ENCODE measurements at regions not wholly inside any gene's neighbourhood (a gene's known extent, or its start where the extent isn't known, plus 50 kb on each side); places are given as distances from the start of the nearest gene placed in this dataset.

DNA sequence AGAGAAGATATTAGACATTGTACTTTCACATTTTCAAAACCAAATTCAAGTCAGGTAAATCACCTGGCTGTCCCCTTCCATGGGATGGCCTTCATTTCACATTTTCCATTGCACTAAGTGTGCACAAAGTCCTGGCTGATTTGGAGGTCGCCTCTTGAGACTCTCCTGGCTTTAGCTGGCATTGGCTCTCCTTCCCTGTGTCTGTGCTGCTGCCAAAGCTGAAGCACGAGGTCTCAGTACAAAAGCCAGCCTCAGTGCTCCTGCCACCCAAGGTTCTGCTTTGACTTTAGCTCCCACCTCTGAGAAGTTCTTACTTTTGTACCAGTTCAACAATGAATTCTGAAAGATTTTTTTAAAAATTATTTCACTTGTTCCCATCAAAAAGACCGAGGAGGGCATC lies 289.2 kb upstream of the CNR1 start:
- H4K20me1 ChIP-seq (replicated peaks; ENCODE audit: insufficient read depth), result no peaks in the 10 kb centered on the region
- TF ChIP-seq NANOG (IDR thresholded peaks at IDR 0.05; ENCODE audit: borderline replicate concordance) (no peak), CREB1 (CRISPR knock-in tag; IDR thresholded peaks at IDR 0.05; ENCODE audit: low read depth) (no peak), JUNB (IDR thresholded peaks at IDR 0.05; ENCODE audit: unreplicated experiment) (no peak), POLR2AphosphoS5 (IDR thresholded peaks at IDR 0.05; ENCODE audit: low read depth) (no peak)
- TF ChIP-seq, protein P1, sequence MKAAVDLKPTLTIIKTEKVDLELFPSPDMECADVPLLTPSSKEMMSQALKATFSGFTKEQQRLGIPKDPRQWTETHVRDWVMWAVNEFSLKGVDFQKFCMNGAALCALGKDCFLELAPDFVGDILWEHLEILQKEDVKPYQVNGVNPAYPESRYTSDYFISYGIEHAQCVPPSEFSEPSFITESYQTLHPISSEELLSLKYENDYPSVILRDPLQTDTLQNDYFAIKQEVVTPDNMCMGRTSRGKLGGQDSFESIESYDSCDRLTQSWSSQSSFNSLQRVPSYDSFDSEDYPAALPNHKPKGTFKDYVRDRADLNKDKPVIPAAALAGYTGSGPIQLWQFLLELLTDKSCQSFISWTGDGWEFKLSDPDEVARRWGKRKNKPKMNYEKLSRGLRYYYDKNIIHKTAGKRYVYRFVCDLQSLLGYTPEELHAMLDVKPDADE (IDR thresholded peaks at IDR 0.05), result no peak
- H3K27ac ChIP-seq (ENCODE audit: low read depth), result no peak overlapping the region
- H3K79me2 ChIP-seq (replicated peaks; ENCODE audit: insufficient read depth), result no peaks in the 10 kb centered on the region
- no peaks in the 10 kb centered on the region for H3F3A ChIP-seq (replicated peaks; ENCODE audit: low read depth)
- 0 out of 2 replicates have a peak, but pooled peaks cover 2% of the 10 kb centered on the region for H3K9me2 ChIP-seq (ENCODE audit: insufficient read depth)
- Mint-ChIP-seq H3K27me3 (ENCODE audit: insufficient read depth, low read depth, poor library complexity) (no peaks in the 10 kb centered on the region), H3K27ac (no peak overlapping the region), H3K4me1 (no peaks in the 10 kb centered on the region), H3K4me3 (no peak overlapping the region), H3K36me3 (ENCODE audit: low read depth) (no peaks in the 10 kb centered on the region), H3K9me3 (no peaks in the 10 kb centered on the region)
- no peaks in the 10 kb centered on the region for H3K36me3 ChIP-seq (ENCODE audit: insufficient read depth)
- H2AFZ ChIP-seq, result no peak overlapping the region
- H3K4me3 ChIP-seq, result no peak overlapping the region
- no peaks in the 10 kb centered on the region for H3K4me1 ChIP-seq (ENCODE audit: insufficient read depth)
- ATAC-seq, result no peak
- no peak overlapping the region for H3K4me2 ChIP-seq
- H3K27me3 ChIP-seq (ENCODE audit: insufficient read depth), result no peaks in the 10 kb centered on the region
- no peak for DNase-seq (ENCODE audit: low spot score)

DNA sequence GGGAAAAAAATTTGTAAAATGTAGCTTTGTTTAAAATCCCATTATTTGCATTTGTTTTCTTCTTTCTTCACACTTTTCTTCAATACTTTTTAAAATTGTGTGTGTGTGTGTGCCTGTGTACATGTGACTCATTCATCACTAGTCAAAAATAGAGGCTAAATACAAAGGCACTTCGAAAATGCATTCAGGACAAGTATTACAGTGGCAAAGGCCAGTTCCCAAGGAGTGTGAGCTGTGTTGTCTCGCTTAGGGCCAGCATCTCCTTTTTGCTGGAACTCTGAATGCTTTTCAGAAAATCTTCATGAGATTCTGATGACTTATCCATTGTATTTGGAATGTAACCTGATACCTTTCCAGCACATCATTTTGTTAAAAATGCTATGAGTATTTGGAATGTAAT lies 288.5 kb upstream of the CNR1 start:
- H4K20me1 ChIP-seq (replicated peaks; ENCODE audit: insufficient read depth), result no peaks in the 10 kb centered on the region
- Mint-ChIP-seq H3K36me3 (ENCODE audit: low read depth) (no peaks in the 10 kb centered on the region), H3K4me1 (no peaks in the 10 kb centered on the region), H3K9me3 (no peaks in the 10 kb centered on the region), H3K27me3 (ENCODE audit: insufficient read depth, low read depth, poor library complexity) (no peaks in the 10 kb centered on the region), H3K4me3 (no peak overlapping the region), H3K27ac (no peak overlapping the region)
- H3K9me2 ChIP-seq (ENCODE audit: insufficient read depth), result 0 out of 2 replicates have a peak, but pooled peaks cover 5% of the 10 kb centered on the region
- DNase-seq (ENCODE audit: low spot score) (no peak), ATAC-seq (no peak)
- H3K27ac ChIP-seq (ENCODE audit: low read depth), result no peak overlapping the region
- H3K27me3 ChIP-seq (ENCODE audit: insufficient read depth), result no peaks in the 10 kb centered on the region
- no peak overlapping the region for H3K4me3 ChIP-seq
- no peaks in the 10 kb centered on the region for H3K79me2 ChIP-seq (replicated peaks; ENCODE audit: insufficient read depth)
- H3F3A ChIP-seq (replicated peaks; ENCODE audit: low read depth), result no peaks in the 10 kb centered on the region
- H3K36me3 ChIP-seq (ENCODE audit: insufficient read depth), result no peaks in the 10 kb centered on the region
- no peak overlapping the region for H3K4me2 ChIP-seq
- H2AFZ ChIP-seq, result no peak overlapping the region
- no peaks in the 10 kb centered on the region for H3K4me1 ChIP-seq (ENCODE audit: insufficient read depth)
- TF ChIP-seq, protein P2, sequence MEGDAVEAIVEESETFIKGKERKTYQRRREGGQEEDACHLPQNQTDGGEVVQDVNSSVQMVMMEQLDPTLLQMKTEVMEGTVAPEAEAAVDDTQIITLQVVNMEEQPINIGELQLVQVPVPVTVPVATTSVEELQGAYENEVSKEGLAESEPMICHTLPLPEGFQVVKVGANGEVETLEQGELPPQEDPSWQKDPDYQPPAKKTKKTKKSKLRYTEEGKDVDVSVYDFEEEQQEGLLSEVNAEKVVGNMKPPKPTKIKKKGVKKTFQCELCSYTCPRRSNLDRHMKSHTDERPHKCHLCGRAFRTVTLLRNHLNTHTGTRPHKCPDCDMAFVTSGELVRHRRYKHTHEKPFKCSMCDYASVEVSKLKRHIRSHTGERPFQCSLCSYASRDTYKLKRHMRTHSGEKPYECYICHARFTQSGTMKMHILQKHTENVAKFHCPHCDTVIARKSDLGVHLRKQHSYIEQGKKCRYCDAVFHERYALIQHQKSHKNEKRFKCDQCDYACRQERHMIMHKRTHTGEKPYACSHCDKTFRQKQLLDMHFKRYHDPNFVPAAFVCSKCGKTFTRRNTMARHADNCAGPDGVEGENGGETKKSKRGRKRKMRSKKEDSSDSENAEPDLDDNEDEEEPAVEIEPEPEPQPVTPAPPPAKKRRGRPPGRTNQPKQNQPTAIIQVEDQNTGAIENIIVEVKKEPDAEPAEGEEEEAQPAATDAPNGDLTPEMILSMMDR (conservative IDR thresholded peaks at IDR 0.05; ENCODE audit: low read depth in 2 of 2), result no peak
- TF ChIP-seq STAT1 (IDR thresholded peaks at IDR 0.05; ENCODE audit: unreplicated experiment) (no peak), EZH2phosphoT487 (IDR thresholded peaks at IDR 0.05; ENCODE audit: unreplicated experiment) (no peak), ZNF331 (CRISPR knock-in tag; IDR thresholded peaks at IDR 0.05; ENCODE audit: low read depth) (no peak), CREB1 (CRISPR knock-in tag; IDR thresholded peaks at IDR 0.05; ENCODE audit: low read depth) (no peak), ZNF114 (CRISPR knock-in tag; IDR thresholded peaks at IDR 0.05) (no peak), EZH2 (IDR thresholded peaks at IDR 0.05; ENCODE audit: low read depth, unreplicated experiment) (no peak), NANOG (IDR thresholded peaks at IDR 0.05; ENCODE audit: borderline replicate concordance) (no peak)
- TF ChIP-seq, protein P3, sequence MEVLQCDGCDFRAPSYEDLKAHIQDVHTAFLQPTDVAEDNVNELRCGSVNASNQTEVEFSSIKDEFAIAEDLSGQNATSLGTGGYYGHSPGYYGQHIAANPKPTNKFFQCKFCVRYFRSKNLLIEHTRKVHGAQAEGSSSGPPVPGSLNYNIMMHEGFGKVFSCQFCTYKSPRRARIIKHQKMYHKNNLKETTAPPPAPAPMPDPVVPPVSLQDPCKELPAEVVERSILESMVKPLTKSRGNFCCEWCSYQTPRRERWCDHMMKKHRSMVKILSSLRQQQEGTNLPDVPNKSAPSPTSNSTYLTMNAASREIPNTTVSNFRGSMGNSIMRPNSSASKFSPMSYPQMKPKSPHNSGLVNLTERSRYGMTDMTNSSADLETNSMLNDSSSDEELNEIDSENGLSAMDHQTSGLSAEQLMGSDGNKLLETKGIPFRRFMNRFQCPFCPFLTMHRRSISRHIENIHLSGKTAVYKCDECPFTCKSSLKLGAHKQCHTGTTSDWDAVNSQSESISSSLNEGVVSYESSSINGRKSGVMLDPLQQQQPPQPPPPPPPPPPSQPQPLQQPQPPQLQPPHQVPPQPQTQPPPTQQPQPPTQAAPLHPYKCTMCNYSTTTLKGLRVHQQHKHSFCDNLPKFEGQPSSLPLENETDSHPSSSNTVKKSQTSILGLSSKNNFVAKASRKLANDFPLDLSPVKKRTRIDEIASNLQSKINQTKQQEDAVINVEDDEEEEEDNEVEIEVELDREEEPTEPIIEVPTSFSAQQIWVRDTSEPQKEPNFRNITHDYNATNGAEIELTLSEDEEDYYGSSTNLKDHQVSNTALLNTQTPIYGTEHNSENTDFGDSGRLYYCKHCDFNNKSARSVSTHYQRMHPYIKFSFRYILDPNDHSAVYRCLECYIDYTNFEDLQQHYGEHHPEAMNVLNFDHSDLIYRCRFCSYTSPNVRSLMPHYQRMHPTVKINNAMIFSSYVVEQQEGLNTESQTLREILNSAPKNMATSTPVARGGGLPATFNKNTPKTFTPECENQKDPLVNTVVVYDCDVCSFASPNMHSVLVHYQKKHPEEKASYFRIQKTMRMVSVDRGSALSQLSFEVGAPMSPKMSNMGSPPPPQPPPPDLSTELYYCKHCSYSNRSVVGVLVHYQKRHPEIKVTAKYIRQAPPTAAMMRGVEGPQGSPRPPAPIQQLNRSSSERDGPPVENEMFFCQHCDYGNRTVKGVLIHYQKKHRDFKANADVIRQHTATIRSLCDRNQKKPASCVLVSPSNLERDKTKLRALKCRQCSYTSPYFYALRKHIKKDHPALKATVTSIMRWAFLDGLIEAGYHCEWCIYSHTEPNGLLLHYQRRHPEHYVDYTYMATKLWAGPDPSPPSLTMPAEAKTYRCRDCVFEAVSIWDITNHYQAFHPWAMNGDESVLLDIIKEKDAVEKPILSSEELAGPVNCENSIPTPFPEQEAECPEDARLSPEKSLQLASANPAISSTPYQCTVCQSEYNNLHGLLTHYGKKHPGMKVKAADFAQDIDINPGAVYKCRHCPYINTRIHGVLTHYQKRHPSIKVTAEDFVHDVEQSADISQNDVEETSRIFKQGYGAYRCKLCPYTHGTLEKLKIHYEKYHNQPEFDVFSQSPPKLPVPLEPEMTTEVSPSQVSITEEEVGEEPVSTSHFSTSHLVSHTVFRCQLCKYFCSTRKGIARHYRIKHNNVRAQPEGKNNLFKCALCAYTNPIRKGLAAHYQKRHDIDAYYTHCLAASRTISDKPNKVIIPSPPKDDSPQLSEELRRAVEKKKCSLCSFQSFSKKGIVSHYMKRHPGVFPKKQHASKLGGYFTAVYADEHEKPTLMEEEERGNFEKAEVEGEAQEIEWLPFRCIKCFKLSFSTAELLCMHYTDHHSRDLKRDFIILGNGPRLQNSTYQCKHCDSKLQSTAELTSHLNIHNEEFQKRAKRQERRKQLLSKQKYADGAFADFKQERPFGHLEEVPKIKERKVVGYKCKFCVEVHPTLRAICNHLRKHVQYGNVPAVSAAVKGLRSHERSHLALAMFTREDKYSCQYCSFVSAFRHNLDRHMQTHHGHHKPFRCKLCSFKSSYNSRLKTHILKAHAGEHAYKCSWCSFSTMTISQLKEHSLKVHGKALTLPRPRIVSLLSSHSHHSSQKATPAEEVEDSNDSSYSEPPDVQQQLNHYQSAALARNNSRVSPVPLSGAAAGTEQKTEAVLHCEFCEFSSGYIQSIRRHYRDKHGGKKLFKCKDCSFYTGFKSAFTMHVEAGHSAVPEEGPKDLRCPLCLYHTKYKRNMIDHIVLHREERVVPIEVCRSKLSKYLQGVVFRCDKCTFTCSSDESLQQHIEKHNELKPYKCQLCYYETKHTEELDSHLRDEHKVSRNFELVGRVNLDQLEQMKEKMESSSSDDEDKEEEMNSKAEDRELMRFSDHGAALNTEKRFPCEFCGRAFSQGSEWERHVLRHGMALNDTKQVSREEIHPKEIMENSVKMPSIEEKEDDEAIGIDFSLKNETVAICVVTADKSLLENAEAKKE (CRISPR knock-in tag; IDR thresholded peaks at IDR 0.05), result no peak
